ENCODE measurements at regions not wholly inside any gene's neighbourhood (a gene's known extent, or its start where the extent isn't known, plus 50 kb on each side); places are given as distances from the start of the nearest gene placed in this dataset.

- TF ChIP-seq ZNF462 (CRISPR knock-in tag; IDR thresholded peaks at IDR 0.05) (no peak), STAT1 (IDR thresholded peaks at IDR 0.05; ENCODE audit: unreplicated experiment) (no peak), EZH2 (IDR thresholded peaks at IDR 0.05; ENCODE audit: low read depth, unreplicated experiment) (no peak), ZNF331 (CRISPR knock-in tag; IDR thresholded peaks at IDR 0.05; ENCODE audit: low read depth) (no peak), POLR2AphosphoS5 (IDR thresholded peaks at IDR 0.05; ENCODE audit: low read depth) (no peak), NANOG (IDR thresholded peaks at IDR 0.05; ENCODE audit: borderline replicate concordance) (no peak), CTCF (conservative IDR thresholded peaks at IDR 0.05; ENCODE audit: low read depth in 2 of 2) (no peak), ZNF114 (CRISPR knock-in tag; IDR thresholded peaks at IDR 0.05) (no peak)
These were observed 353.5 kb upstream of the RGPD4 start (continued) for GRCh38 chr2:107473150-107473549.

- Mint-ChIP-seq H3K4me3 (no peak overlapping the region), H3K27ac (no peak overlapping the region), H3K27me3 (ENCODE audit: insufficient read depth, low read depth, poor library complexity) (no peaks in the 10 kb centered on the region), H3K9me3 (peaks cover 16% of the 10 kb centered on the region), H3K36me3 (ENCODE audit: low read depth) (peaks cover 10% of the 10 kb centered on the region; the same call in 2 of the 3 replicates), H3K4me1 (no peaks in the 10 kb centered on the region)
- Histone ChIP-seq H3K4me1 (ENCODE audit: insufficient read depth) (no peaks in the 10 kb centered on the region), H4K20me1 (replicated peaks; ENCODE audit: insufficient read depth) (no peaks in the 10 kb centered on the region), H3K27ac (ENCODE audit: low read depth) (no peak overlapping the region), H2AFZ (no peak overlapping the region), H3K36me3 (ENCODE audit: insufficient read depth) (no peaks in the 10 kb centered on the region; the same call in 1 of the 2 replicates), H3K79me2 (replicated peaks; ENCODE audit: insufficient read depth) (no peaks in the 10 kb centered on the region), H3F3A (replicated peaks; ENCODE audit: low read depth) (no peaks in the 10 kb centered on the region), H3K4me2 (no peak overlapping the region), H3K27me3 (ENCODE audit: insufficient read depth) (no peaks in the 10 kb centered on the region), H3K4me3 (no peak overlapping the region), H3K9me2 (ENCODE audit: insufficient read depth) (no peaks in the 10 kb centered on the region)
- ATAC-seq = no peak
- DNase-seq (ENCODE audit: low spot score) = no peak
- no peak for TF ChIP-seq ZNF462 (CRISPR knock-in tag; IDR thresholded peaks at IDR 0.05)
These were observed 350.8 kb upstream of the RGPD4 start for GRCh38 chr2:107475859-107476258.
